KMS-11 (cell line): ENCODE measurements at regions not wholly inside any gene's neighbourhood (a gene's known extent, or its start where the extent isn't known, plus 50 kb on each side); places are given as distances from the start of the nearest gene placed in this dataset.

Experiments used
- H2AFZ ChIP-seq: fragments of 200-600 bp; sonication (generic); 2 replicates; pipeline ENCODE4 v1.6.1; 2016; ENCODE audit warnings: antibody characterized with exemption, mixed run types, low read depth
- H3K27ac ChIP-seq: fragments of 200-600 bp; sonication (generic); 2 replicates; pipeline ENCODE4 v1.6.1; 2016; ENCODE audit warnings: mild to moderate bottlenecking, mixed run types
- H3K27me3 ChIP-seq: fragments of 200-600 bp; sonication (generic); 2 replicates; pipeline ENCODE4 v1.6.1; 2017; ENCODE audit warnings: mild to moderate bottlenecking, low read depth, mixed run types, moderate library complexity; ENCODE audit not compliant: insufficient read depth
- H3K36me3 ChIP-seq: fragments of 200-600 bp; sonication (generic); 2 replicates; pipeline ENCODE4 v1.6.1; 2017; ENCODE audit warnings: mild to moderate bottlenecking, mixed run types; ENCODE audit not compliant: insufficient read depth
- H3K4me1 ChIP-seq: fragments of 200-600 bp; sonication (generic); 2 replicates; pipeline ENCODE4 v1.6.1; 2016; ENCODE audit warnings: mild to moderate bottlenecking, low read depth, mixed run types; ENCODE audit not compliant: poor library complexity, severe bottlenecking
- H3K4me2 ChIP-seq: fragments of 200-600 bp; sonication (generic); 2 replicates; pipeline ENCODE4 v1.7.0; 2016; ENCODE audit warnings: mild to moderate bottlenecking, mixed run types
- H3K4me3 ChIP-seq: fragments of 200-600 bp; sonication (generic); IDR thresholded peaks from 2 replicates; pipeline ENCODE4 v1.6.1; 2017; ENCODE audit warnings: low read depth, low read length, mixed read lengths; ENCODE audit not compliant: insufficient read depth
- H3K79me2 ChIP-seq: fragments of 200-600 bp; sonication (generic); 2 replicates; pipeline ENCODE4 v1.6.1; 2016; ENCODE audit warnings: low read depth, mixed run types; ENCODE audit not compliant: insufficient read depth
- H3K9ac ChIP-seq: fragments of 200-600 bp; sonication (generic); 2 replicates; pipeline ENCODE4 v1.6.1; 2016; ENCODE audit warnings: mild to moderate bottlenecking, mixed run types
- H4K20me1 ChIP-seq: fragments of 200-600 bp; sonication (generic); 2 replicates; pipeline ENCODE4 v1.6.1; 2016; ENCODE audit warnings: mild to moderate bottlenecking, mixed run types; ENCODE audit not compliant: insufficient read depth
- CTCF ChIP-seq: fragments of 200-600 bp; sonication (generic); conservative IDR thresholded peaks from 2 replicates; pipeline ENCODE4 v1.6.1; 2017; ENCODE audit warnings: low read depth, mild to moderate bottlenecking, antibody characterized with exemption, low read length, moderate library complexity, mixed read lengths

DNA sequence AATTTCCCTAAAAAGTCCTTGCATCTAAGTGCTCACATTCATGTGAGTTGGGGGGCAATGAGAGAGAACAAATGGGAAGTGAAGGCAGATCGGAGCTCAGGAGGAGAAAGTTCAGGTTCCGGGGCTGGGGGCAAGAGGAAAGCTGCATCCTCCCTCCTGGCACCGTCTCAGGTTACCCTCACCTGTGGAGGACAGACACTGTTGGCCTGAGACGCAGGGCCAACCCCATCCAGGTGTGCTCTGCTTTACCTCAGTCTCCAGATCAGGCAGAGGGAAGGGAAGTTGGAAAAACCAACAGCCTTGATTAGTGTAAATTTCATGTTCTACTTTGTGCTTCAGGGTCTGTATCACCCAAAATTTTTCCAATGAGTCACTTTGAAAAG, 146.9 kb downstream of the TRIM29 start:
- Histone ChIP-seq H3K79me2 (no peaks in the 10 kb centered on the region), H2AFZ (no peak overlapping the region), H3K36me3 (no peaks in the 10 kb centered on the region), H3K27ac (no peak overlapping the region), H3K4me2 (no peak overlapping the region), H3K27me3 (no peaks in the 10 kb centered on the region), H3K9ac (no peak overlapping the region), H3K4me1 (no peaks in the 10 kb centered on the region), H3K4me3 (no peak overlapping the region), H4K20me1 (no peaks in the 10 kb centered on the region)
- no peak for TF ChIP-seq CTCF

DNA sequence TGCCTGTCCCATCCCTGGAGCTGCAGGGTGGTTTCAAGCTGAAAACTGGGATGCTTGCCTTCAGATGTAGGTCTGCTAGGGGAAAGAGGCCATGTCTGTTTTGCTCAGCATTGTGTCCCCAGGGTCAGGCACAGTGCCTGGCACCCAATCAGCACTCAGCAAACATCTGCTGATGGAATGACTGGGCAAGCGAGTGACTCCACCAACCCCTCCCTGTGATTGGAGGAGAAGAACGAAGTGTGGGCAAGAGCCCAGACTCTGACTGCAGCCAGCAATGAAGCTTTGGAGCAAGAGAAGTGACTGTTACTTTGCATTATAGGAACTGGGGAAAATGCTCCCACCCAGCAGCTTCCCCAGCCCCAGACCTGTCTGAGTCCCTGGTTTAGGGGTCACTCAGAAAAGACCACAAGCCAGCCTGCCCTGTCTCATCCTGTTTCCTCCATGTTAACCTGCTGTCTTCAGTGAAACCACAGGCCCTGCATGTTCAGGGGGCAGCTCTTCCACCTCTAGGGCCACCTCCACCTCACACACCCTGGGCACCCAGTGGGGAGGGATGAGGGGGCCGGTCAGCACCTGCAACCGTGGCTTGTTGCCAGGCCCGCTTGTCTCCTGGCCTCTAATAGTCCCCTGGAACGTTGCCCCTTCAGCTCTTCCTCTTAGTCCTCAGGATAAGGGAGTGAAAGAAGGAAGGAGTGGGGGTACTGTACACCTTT, 147.4 kb downstream of the TRIM29 start:
- TF ChIP-seq CTCF, result no peak
- Histone ChIP-seq H3K27ac (no peak overlapping the region), H4K20me1 (no peaks in the 10 kb centered on the region), H3K36me3 (no peaks in the 10 kb centered on the region), H2AFZ (no peak overlapping the region), H3K4me2 (no peak overlapping the region), H3K79me2 (no peaks in the 10 kb centered on the region), H3K4me3 (no peak overlapping the region), H3K4me1 (no peaks in the 10 kb centered on the region), H3K9ac (no peak overlapping the region), H3K27me3 (no peaks in the 10 kb centered on the region)

DNA sequence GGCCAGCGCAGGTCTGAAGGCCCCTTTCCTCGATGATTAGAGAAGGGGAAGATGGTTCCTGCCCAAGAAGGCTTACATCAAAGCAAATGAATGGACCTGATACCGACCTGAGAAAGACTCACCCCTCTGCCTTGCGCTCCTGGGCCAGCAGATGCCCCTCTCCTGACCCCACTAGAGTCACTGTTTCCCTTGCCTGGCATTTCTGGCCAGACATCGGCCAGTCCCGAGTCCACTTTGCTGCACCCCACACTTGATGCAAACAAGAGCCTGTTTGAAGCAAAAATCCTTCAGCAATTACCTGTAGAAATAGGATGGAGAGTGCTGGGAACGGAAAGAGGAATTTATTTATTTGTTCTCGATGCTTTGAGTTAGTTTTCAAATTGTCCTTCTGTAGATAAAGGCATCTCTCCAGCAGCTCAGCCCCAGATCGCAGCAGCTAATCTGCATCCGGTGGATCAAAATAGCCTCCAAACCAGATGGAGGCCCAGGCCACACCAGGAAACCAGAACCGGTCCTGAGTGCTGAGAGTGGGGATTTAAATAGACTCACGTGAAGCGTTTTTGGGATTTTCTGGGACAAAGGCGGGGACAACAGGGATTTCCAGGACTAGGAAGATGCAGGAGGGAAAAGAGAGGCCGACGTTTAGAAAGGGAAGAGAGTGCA, 148.6 kb downstream of the TRIM29 start:
- Histone ChIP-seq H3K36me3 (no peaks in the 10 kb centered on the region), H4K20me1 (no peaks in the 10 kb centered on the region), H3K4me1 (no peaks in the 10 kb centered on the region), H3K27ac (no peak overlapping the region), H3K4me3 (no peak overlapping the region), H3K79me2 (no peaks in the 10 kb centered on the region), H3K9ac (no peak overlapping the region), H3K27me3 (no peaks in the 10 kb centered on the region), H3K4me2 (no peak overlapping the region), H2AFZ (no peak overlapping the region)
- no peak for TF ChIP-seq CTCF

DNA sequence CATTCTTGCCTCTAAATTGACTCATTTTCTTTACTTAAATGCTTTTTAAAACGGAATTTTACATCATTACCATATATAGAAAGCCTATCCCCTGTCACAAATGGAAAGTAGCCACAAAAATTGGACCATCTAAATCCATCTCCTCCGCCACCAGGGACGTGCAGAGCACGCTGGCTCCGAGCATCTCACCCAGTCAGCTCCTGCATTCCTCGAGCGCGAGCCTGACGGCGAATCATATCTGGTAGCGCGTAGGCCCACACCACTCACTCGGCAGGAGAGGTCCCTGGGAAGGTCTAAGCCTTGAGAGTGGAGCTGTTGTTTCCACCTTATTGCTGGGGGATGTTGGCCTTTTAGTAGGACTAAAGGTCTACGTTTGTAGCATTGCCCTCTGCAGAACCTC, 152.4 kb downstream of the TRIM29 start:
- Histone ChIP-seq H3K36me3 (no peaks in the 10 kb centered on the region), H3K9ac (no peak overlapping the region), H2AFZ (no peak overlapping the region), H3K4me2 (no peak overlapping the region), H3K27ac (no peak overlapping the region), H3K4me3 (no peak overlapping the region), H3K27me3 (no peaks in the 10 kb centered on the region), H3K4me1 (no peaks in the 10 kb centered on the region), H4K20me1 (no peaks in the 10 kb centered on the region), H3K79me2 (no peaks in the 10 kb centered on the region)
- no peak for TF ChIP-seq CTCF
